ENCODE measurements at regions not wholly inside any gene's neighbourhood (a gene's known extent, or its start where the extent isn't known, plus 50 kb on each side); places are given as distances from the start of the nearest gene placed in this dataset.

GRCh38 chr3:66816090-66816761 lies 181.9 kb upstream of the KBTBD8 start:
- H4K20me1 ChIP-seq (ENCODE audit: control insufficient read depth, insufficient read depth, low read length, poor library complexity, severe bottlenecking), result no peaks in the 10 kb centered on the region
- H3K27me3 ChIP-seq (replicated peaks in 1 of 4; ENCODE audit: control extremely low read depth in 1 of 4, control insufficient read depth in 3 of 4, insufficient read depth in 4 of 4, low read length in 3 of 4), result peaks cover 0 to 6% (median 2%) of the 10 kb centered on the region in 4 experiments
- no peak overlapping the region for H3K27ac ChIP-seq (ENCODE audit: low read length in 2 of 2)
- CTCF ChIA-PET, result interaction anchor here (0.7 to 14.6 kb wide), 16 partner anchors 11 to 623 kb away, joined by 3 to 354 read pairs (median 4); no protein-coding TSS in a partner anchor
- H3K27ac Mint-ChIP-seq, result no peak overlapping the region
- no peaks in the 10 kb centered on the region for H3K9me3 Mint-ChIP-seq (ENCODE audit: insufficient read depth)
- H3K4me1 ChIP-seq (ENCODE audit: control insufficient read depth in 2 of 2, insufficient read depth in 2 of 2, low read length in 2 of 2), result no peaks in the 10 kb centered on the region
- no peak overlapping the region for H3K4me3 ChIP-seq (ENCODE audit: control extremely low read depth in 1 of 5, extremely low read depth in 1 of 5, insufficient read depth in 1 of 5, low read depth in 2 of 5, low read length in 4 of 5)
- no peak overlapping the region for H3K9ac ChIP-seq (ENCODE audit: low read length)
- no CpG with 5 or more reads among the region's 4 CpGs for WGBS (ENCODE audit: insufficient coverage)
- no peaks in the 10 kb centered on the region for H3K36me3 ChIP-seq (replicated peaks in 1 of 2; ENCODE audit: control extremely low read depth in 1 of 2, control insufficient read depth in 1 of 2, extremely low read depth in 1 of 2, insufficient read depth in 2 of 2, low read length in 1 of 2)
- H2AFZ ChIP-seq (ENCODE audit: insufficient read depth, low read depth, low read length, poor library complexity, severe bottlenecking), result no peak overlapping the region
- DNase-seq, result peak; percentile 52
- no peaks in the 10 kb centered on the region for H3K4me1 Mint-ChIP-seq
- peak; percentile 85 for TF ChIP-seq CTCF (IDR thresholded peaks at IDR 0.05)
- no peak for TF ChIP-seq EZH2 (IDR thresholded peaks at IDR 0.05; ENCODE audit: borderline replicate concordance, insufficient read depth, low read depth, low read length, poor library complexity, severe bottlenecking)
- no peak overlapping the region for H3K4me2 ChIP-seq (replicated peaks; ENCODE audit: low read depth, low read length, poor library complexity, severe bottlenecking)
- H3K4me3 Mint-ChIP-seq, result no peak overlapping the region
- intact Hi-C loops (cut with micrococcal nuclease), result loop anchor here (1.0 kb wide), 2 partner anchors 540 to 562 kb away; no protein-coding TSS in a partner anchor
- POLR2A ChIA-PET, result no interaction called here
- peaks cover 15% of the 10 kb centered on the region for H3K27me3 Mint-ChIP-seq
- no peaks in the 10 kb centered on the region for H3K79me2 ChIP-seq (ENCODE audit: control insufficient read depth, insufficient read depth, low read length)
- ATAC-seq (ENCODE audit: low read depth), result peak; percentile 47
- no peaks in the 10 kb centered on the region for H3K9me3 ChIP-seq (ENCODE audit: control extremely low read depth in 1 of 3, control insufficient read depth in 2 of 3, insufficient read depth in 1 of 3, low read length in 2 of 3)

GRCh38 chr3:66817951-66818557 lies 180.1 kb upstream of the KBTBD8 start:
- Histone ChIP-seq H3K4me2 (replicated peaks; ENCODE audit: low read depth, low read length, poor library complexity, severe bottlenecking) (no peak overlapping the region), H3K4me1 (ENCODE audit: control insufficient read depth in 2 of 2, insufficient read depth in 2 of 2, low read length in 2 of 2) (no peaks in the 10 kb centered on the region), H3K27ac (ENCODE audit: low read length in 2 of 2) (no peak overlapping the region), H2AFZ (ENCODE audit: insufficient read depth, low read depth, low read length, poor library complexity, severe bottlenecking) (no peak overlapping the region), H3K4me3 (ENCODE audit: control extremely low read depth in 1 of 5, extremely low read depth in 1 of 5, insufficient read depth in 1 of 5, low read depth in 2 of 5, low read length in 4 of 5) (no peak overlapping the region), H3K9me3 (ENCODE audit: control extremely low read depth in 1 of 3, control insufficient read depth in 2 of 3, insufficient read depth in 1 of 3, low read length in 2 of 3) (no peaks in the 10 kb centered on the region), H3K36me3 (replicated peaks in 1 of 2; ENCODE audit: control extremely low read depth in 1 of 2, control insufficient read depth in 1 of 2, extremely low read depth in 1 of 2, insufficient read depth in 2 of 2, low read length in 1 of 2) (no peaks in the 10 kb centered on the region), H4K20me1 (ENCODE audit: control insufficient read depth, insufficient read depth, low read length, poor library complexity, severe bottlenecking) (no peaks in the 10 kb centered on the region), H3K79me2 (ENCODE audit: control insufficient read depth, insufficient read depth, low read length) (no peaks in the 10 kb centered on the region), H3K27me3 (replicated peaks in 1 of 4; ENCODE audit: control extremely low read depth in 1 of 4, control insufficient read depth in 3 of 4, insufficient read depth in 4 of 4, low read length in 3 of 4) (peaks cover 0 to 6% (median 2%) of the 10 kb centered on the region in 4 experiments), H3K9ac (ENCODE audit: low read length) (no peak overlapping the region)
- POLR2A ChIA-PET, result no interaction called here
- Mint-ChIP-seq H3K4me1 (no peaks in the 10 kb centered on the region), H3K27me3 (peaks cover 15% of the 10 kb centered on the region), H3K4me3 (no peak overlapping the region), H3K27ac (no peak overlapping the region), H3K9me3 (ENCODE audit: insufficient read depth) (no peaks in the 10 kb centered on the region)
- ATAC-seq (ENCODE audit: low read depth) (no peak), DNase-seq (no peak)
- CTCF ChIA-PET, result interaction anchor here (0.7 to 14.6 kb wide), 13 partner anchors 8 to 578 kb away, joined by 3 to 354 read pairs (median 5); no protein-coding TSS in a partner anchor
- intact Hi-C loops (cut with micrococcal nuclease), result no loop called here
- no peak for TF ChIP-seq CTCF (IDR thresholded peaks at IDR 0.05)
- TF ChIP-seq EZH2 (IDR thresholded peaks at IDR 0.05; ENCODE audit: borderline replicate concordance, insufficient read depth, low read depth, low read length, poor library complexity, severe bottlenecking), result no peak
- 98% methylated on average over 5 of the region's 10 CpGs for WGBS (ENCODE audit: insufficient coverage)

All from B cell (primary cell).